IPS-NIHi7 (cell line): ENCODE measurements at regions not wholly inside any gene's neighbourhood (a gene's known extent, or its start where the extent isn't known, plus 50 kb on each side); places are given as distances from the start of the nearest gene placed in this dataset.
"Not testable (repeated sequence)": the region's sequence is repeated elsewhere in the genome, so short reads cannot be mapped to it uniquely, and the experiment has no call there.

Experiments
- DNase-seq: peaks from one replicate; pipeline ENCODE4 v3.0.0; 2012; ENCODE audit warnings: mixed read lengths; ENCODE audit errors: extremely low spot score

DNA sequence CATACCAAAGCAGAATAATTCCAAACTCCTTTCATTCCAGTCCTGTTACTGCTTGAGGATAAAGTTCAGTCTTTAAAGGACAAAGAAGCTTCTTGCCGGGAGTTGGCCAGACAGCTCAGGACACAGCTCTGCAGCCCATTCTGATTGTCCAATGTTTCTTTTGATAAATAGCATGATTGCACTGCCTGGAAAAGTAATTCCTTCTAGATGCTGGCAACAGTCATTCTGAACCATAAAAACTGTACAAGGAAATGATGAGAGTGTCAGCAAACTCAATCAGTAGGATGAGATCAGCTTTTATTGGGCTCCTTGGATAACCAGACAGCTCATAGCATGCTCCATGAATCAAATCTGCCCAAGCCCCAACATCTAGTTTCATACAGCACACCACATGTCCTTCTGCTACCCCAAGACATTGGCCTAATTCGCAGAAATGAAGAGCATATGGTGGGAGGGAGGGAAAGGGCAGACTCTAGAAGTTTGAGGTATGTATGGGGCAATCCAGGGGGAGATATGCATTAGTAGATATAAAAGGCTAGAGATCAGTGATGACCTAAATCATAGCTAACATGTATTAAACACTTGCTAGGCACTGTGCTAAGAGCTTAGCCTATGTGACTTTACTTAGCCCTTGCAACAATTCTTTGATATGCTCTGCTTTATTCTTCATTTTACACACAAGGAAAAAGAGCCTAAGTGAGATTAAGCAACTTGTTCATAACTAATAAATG is 219.9 kb upstream of the NREP start:
- DNase-seq: no peak

DNA sequence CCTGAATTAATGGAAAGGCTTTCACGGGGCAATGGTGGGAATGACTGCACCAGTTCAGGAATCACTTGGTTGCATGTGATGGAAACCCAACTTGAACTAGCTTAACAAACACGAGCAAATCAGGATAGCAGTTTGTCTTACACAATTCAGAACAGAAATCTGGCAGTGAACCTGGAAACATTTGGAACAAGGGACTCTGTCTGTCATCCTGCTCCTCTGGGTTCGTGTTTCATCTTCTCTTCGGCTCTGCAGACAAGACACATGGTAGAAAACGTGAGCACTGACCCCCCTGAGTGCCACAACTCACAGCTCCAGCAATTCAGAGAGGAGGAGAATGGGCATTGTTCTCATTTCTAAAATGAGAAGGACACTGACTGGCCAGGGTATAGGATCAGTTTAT is 218.1 kb upstream of the NREP start:
- no peak for DNase-seq

DNA sequence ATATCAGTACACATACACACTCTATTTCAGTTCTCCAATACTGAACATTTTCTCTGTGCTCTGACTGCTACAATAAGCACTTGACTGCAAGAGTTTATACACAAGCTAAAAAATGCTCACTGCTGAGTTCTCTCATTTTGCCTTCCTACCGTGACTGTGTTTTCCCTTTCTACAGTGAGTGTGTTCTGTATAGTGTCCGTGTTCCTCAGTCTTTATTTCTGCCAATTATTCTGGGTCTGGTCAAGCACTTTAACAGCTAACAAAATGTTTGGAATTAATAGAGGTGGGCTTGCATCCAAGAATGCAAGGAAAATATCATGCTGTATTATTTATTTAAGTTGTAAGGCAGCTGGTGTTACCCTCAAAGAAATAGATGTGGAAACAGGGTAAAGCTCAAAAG is 217.0 kb upstream of the NREP start:
- no peak for DNase-seq

DNA sequence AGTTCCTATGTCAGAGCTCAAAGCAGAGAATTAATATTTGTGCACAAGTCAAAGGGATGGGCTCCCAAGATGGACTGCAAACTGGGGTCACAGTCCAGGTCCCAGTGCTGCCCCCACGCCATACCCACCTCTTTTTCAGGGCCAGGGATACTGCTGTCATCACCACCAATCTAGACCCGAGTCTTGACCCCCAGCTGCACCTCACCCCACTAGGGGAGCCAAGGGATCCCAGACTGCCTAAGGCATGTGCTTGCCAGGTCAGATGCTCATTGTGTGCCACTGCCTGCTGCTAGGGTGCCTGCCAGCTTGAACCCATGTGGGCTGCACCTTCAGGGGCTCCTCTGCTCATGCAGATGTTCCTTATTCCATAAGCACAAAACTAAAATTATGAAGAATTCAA is 215.6 kb upstream of the NREP start:
- DNase-seq: no peak

DNA sequence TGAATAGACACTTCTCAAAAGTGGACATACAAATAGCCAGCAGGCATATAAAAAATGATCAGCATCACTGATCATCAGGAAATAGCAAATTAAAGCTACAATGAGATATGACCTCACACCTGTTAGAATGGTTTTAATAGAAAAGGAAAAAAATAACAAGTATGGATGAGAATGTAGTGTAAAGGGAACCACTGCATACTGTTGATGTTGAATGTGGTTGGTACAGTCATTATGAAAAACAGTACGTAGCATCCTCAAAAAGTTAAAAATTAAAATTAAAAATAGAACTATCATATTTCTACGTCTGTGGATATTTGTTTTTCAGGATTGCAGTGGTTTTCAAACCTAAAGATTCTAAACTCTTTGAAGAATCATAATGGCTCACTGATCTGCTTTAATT is 215.1 kb upstream of the NREP start:
- no peak for DNase-seq

DNA sequence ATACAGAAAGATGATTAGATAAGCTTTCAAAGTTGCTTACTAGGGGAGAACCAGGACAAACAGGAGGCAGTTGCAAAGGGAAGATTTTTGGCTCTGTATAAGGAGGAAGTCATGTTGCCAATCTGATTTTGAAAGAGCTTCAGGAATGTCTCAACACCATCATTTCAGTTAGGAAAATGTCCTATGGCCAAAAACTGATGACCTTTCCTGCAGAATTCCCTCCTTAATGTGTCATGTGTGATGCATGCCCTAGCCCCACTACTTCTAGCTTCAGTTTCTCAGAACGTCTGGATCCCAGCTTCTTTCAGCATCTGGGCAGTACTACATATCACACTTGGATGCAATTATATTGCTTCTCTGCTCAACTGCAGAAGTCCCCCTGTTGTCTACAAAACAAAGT is 211.5 kb upstream of the NREP start:
- DNase-seq: no peak

DNA sequence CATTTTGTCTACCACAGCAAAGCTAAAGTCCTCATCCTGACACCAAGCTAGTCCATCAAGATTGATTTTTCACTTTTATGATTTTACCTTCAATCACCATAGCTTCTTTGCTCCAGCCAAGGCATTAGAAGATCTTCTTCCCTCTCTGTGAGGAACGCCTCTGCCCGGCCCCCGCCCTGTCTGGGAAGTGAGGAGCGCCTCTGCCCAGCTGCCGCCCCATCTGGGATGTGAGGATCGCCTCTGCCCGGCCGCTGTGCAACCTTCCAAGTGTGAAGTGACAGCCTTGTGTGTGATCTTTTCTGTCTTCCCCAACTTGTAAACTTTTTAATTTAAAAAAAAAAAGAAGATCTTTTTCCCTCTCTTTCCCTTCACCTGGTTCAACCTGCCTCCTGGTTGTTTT is 210.5 kb upstream of the NREP start:
- no peak for DNase-seq

DNA sequence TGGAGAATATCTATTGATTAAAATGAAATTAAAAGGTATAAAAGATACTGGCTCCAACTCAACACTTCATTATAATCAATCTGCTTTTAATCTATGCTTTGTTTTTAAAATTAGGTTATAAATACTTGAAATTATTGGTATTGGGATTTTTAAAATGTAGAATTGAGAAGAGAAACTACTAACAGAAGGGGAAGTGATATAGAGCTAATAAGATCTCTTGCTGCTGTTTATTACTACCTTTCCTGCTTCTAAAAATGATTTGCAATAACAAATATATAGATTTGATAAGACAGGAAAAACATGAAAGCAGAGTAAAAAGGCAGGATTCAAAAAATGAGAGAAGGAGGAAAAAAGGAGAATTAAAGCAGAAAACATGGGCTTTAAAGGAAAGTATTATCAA is 209.3 kb upstream of the NREP start:
- no peak for DNase-seq

DNA sequence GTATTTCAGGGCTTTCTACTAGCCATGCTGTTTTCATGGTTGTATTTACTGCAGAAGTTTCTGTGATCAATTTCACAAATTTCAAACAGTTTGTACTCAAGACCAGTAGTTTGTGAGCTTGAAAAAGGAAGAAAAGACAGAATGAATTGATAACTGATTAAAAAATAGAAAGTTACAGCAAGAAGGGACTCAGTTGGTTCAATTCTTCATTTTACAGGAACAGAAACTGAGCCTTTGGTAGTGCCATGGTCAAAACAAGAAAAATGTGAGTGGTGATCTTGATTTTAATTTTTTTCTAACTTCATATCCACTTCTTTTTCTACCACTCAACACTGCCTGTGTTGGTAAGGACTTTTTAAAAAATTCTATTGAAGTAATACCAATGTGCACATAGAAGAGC is 206.6 kb upstream of the NREP start:
- DNase-seq: no peak

DNA sequence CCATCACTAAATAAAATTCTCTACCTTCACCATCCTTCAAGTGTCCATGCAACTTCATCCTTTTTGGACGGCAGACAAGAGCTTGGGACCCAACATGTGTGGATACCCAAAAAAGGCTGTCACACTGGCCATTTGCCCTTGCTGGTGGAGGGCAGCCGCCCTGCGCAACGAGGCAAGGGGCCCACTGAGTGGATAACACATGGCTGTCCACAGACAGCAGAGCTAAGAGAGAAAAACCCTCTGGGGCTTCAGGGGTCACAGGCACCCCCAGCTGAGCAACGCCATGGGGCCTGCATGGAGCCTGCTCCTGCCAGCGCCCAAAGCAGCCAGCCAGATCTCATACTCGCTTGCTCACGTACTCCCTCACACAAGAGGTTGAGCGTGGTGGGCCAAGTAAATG is 205.9 kb upstream of the NREP start:
- no peak for DNase-seq

DNA sequence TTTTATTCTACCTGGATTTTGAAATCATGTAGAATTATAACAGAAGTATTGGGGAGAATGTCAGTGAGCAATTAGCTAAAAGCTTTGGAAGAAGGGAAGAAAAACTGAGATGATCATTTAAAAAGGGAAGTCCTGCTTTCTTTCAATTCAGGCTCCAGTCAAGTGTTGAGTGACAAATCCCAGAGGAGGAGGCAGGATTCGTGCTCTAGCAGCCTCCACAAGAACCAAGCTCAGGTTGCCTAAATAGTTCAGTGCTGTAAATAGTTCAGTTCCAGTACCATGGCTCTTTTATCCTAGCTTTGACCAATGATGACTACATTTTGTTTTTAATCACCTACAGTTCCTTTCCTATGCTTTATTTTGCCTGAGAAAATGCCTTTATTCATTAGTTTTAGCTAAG is 204.9 kb upstream of the NREP start:
- DNase-seq: no peak

DNA sequence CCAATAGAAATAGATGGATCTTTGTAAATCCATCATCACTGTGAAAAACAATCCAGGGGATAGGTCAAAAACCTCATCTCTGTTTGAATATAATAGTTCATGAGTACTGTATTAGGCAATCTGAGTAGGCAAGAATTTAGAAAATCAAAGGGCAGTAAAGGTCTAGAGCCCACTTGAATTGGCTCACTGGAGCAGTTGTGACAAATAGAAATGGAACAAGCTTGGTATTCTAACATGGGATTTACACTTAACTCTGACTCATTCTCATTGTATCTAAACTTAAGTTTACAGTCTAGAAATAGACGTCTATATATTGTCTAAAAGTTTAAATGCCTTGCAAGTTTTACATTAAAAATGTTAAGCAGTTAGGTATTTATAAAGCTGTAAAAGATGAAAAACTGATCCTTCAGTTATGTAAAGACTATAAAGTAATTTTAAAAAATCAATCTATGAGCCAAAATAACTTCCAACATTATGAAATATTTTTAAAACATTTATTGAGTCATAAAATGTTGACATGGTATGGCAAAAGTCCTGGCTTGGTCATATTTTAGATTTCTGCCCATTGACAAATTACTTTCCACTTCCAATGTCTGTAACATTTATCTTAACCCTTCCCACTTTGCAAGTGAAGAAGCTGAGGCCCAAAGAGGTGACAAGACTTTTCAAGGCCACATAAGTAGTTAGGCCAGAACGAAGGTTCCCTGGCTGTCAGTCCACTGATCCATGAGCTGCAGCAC is 203.7 kb upstream of the NREP start:
- no peak for DNase-seq

DNA sequence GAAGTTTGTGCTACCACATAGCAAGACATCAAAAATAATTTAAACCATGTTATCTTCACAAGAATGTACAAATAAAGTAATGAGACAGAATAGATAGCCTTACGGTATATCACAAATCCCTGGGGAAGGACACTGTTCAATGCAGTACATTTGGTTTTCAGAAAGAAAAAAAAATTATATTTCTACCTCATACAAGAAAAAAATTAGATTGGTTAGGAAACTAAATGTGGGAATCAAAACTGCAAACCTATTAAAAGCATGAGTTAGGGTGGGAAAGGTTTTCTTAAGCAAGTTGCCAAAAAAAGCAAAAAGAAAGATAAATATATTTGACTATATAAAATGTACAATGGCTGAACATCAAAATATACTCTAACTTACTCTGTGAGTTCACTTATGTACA is 201.9 kb upstream of the NREP start:
- DNase-seq: no peak

DNA sequence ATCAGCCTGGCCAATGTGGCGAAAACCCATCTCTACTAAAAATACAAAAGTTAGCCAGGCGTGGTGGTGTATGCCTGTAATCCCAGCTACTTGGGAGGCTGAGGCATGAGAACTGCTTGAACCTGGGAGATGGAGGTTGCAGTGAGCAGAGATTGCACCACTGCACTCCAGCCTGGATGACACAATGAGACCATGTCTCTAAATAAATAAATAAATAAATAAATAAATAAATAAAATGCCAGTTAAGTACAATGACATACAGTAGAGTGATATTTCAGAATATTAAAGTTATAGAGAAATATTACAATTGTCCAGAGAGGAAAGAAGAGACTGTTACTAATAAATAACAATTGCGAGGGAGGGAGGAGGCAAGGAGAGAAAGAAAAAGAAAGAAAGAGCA is 199.8 kb upstream of the NREP start:
- not testable (repeated sequence) for DNase-seq

DNA sequence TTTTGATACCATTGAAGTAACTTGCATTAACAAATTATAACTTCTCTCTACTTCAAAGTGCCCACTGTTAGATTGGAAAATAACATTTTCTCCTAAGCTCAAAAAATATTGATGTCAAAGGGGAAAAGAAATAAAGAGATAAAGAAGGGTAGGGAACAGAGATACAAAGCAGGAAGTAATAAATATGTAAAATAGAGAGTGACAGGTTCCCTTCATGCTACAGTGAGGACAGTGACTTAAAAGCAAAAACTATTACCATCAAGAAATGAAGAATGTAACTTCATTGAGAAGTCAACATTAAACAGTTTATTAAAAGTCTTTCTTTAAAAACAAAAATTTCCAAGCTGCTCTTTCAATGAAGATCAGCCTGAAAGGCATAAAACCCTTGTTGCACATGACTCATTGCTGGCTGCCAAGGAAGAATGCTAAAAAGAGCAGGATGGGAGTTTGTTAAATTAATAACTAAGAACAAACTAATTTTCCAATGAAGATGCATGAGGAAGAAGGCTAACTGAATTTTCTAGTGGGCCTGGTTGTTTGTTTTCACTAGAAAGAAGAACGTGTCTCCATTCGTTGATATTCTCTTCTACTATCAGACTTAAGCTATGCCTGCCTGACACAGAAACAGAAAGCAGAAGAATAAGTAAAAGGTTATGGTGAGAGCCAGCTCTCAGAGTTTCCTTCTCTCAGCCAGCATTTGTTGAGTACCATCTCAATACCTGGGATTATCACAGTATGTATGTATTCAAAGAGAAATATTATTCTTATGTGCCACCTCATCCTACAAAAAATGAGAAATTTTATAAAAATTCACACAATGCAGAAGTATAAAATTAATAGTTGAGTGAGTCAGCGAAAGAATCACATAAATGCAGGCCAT is 197.8 kb upstream of the NREP start:
- no peak for DNase-seq

DNA sequence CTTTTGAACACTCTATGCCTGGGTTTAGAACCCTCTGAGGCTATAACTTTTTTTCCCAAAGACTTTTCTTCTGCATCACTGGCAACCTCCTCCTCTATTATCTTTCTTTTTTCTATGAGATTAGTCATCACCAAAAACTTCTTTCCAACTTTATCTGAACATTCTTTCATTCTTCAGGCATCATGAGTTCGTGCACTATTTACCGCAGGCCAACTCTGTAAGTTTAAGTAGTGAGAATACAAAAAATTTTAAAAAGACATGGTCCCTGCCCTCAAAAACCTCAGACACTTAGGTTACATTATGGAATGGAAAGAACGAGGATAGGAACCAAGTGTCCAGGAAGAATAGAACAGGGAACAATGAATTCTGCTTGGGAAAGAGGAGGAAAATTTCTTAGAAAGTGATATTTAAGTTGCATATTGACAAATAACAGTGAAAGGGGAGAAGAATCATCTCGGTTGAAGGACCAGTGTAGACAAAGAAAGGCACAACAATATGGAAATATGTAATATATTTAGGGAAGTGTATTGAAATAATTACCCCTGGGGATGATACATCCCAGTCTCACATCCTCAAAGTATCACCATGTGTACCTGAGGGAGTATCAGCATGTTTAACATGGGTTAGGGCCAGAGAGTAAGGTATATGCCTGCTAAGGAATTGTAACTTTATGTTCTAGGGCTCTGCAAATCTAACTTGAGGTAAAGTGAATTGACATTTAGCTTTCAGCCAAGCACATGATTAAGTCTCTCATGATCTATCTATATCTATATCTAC is 196.5 kb upstream of the NREP start:
- no peak for DNase-seq

DNA sequence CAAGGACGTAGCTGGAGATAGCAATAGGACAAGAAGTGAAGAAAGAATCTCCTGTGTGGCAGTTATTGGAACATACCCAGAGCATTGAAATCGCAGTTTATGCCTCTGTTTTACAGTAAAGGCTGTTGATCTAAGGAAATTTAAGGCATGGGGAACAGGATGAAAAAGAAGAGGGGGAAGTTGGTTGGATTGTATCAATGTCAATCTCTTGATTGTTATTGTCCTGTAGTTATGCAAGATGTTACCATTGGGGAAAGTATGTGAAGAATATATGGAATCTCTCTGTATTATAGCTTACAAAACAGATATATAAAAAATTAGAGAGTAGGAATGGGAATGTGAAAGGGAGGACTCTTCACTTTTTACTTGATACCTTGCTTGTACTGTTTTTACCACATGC is 195.6 kb upstream of the NREP start:
- DNase-seq: no peak

DNA sequence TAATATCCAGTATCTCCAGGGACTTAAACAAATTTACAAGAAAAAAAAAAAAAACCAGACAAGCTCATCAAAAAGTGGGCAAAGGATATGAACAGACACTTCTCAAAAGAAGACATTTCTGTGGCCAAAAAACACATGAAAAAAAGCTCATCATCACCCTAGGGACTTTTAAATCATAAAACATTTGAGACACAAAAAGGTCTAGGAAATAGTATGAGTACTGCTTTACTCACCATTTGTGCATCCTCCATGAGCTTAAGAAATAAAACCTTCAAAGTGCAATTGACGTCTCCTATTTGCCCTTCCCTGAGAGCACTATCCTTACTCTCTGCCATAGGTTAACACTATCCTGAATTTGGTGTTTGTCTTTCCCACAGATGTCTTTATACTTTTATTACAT is 193.7 kb upstream of the NREP start:
- no peak for DNase-seq

DNA sequence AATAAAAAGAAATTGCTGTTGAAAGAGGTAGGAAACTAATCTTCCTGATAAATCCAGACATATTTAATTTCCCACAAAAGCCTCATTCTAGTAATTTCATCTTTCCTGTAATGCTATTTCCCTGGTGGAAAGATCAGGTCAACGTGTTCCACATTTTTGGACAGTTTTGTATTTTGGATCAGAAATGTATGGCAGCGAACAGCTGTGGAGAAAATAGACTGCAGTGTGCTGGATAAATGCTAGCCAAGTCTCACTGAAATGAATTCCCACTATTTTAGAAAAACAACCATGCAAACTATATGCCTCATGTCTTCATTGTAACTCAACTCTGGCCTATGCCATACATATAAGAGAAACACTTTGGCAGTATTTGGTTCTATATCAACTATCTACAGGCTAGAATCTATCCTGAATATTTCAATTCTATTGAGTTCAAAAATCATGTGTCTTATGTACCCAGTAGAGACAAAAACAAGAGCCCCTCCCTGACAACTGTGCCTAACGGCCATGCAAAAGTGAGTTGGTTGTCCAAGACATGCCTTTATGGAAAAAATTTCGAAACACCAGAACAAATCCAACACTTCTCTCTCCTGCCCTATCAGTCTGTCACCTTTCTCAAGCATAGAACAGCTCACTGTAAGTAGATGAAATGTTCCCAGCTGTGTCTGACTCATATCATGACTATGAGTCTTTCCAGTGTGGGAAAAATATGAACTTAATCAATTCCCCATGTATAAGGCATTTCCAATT is 191.3 kb upstream of the NREP start:
- no peak for DNase-seq

DNA sequence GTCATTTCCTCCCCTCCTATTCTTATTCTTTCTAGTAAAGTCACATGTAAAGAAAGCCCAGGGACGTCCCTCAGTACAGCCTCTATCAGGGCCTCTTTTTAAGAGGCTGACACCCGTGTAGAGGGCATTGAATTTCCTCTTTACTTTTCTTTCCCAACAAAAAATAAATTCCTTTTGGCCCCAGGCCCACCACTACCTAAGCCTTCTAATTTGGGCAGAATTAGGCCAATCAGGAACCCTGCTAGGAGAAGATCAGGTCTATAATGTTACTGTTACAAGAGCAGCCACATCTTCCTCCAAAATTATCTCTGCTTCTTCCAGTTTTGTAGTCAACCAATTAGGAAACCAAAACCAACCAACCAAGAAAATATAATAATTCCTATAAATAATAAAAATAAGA is 189.6 kb upstream of the NREP start:
- no peak for DNase-seq

DNA sequence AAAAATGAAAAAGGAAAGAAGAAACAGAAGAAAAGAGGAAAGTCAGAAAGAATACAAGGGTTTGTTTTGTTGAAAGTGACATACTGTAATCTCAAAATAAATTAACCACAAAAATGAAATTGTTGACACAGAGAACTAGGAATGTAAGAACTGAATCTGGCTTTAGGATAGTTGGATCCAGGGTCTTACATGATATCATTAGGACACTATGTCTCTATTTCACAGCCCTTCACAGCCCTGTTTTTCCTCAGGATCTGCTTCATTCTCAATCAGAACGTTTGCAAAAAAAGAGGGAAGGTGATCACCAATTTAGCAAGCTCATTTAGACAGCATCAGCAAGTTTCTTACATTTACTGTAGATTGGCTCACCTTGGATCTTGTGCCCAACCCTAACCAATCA is 188.5 kb upstream of the NREP start:
- DNase-seq: no peak
